ENCODE measurements at regions not wholly inside any gene's neighbourhood (a gene's known extent, or its start where the extent isn't known, plus 50 kb on each side); places are given as distances from the start of the nearest gene placed in this dataset.

GRCh38 chrX:26071618-26072017 lies 66.5 kb upstream of the MAGEB18 start:
- no peaks in the 10 kb centered on the region for H3K27me3 ChIP-seq (ENCODE audit: insufficient read depth, low read depth, severe bottlenecking)

DNA sequence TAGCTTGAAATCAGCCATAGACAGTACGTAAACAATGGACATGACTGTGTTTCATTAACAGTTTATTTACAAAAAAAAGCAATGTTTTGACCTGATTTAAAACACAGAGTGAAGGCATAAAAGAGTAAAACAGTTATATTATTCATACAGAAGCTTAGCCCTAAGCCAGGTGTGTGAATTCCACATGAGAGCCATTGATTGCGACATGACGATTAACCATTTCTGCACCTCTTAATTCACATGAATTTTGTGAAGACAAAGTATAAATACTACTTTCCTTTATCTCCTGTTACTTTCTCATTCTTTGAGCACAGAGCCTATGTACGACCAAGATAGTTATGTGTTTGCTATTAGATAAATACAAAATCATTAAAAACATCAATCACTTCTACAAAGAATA lies 55.0 kb upstream of the MAGEB18 start:
- DNase-seq, result no peak
- H3K27ac ChIP-seq, result no peak overlapping the region
- no peak for TF ChIP-seq CTCF (IDR thresholded peaks at IDR 0.05; ENCODE audit: low read depth, low read length)

More at GRCh38 chrX:26071618-26072017, 66.5 kb upstream of the MAGEB18 start:
- TF ChIP-seq CTCF (IDR thresholded peaks at IDR 0.05; ENCODE audit: low read depth, low read length), result no peak
- Histone ChIP-seq H3K4me3 (ENCODE audit: low read depth, low read length) (no peak overlapping the region), H3K27ac (no peak overlapping the region), H3K9me3 (ENCODE audit: severe bottlenecking) (no peaks in the 10 kb centered on the region), H3K36me3 (no peaks in the 10 kb centered on the region)
- DNase-seq, result no peak

More for the DNA sequence above, 55.0 kb upstream of the MAGEB18 start:
- H3K27me3 ChIP-seq (ENCODE audit: insufficient read depth, low read depth, severe bottlenecking), result no peaks in the 10 kb centered on the region
- H3K36me3 ChIP-seq, result no peaks in the 10 kb centered on the region
- H3K9me3 ChIP-seq (ENCODE audit: severe bottlenecking), result no peaks in the 10 kb centered on the region
- H3K4me3 ChIP-seq (ENCODE audit: low read depth, low read length), result no peak overlapping the region
